WERI-Rb-1 (cell line): ENCODE measurements at regions not wholly inside any gene's neighbourhood (a gene's known extent, or its start where the extent isn't known, plus 50 kb on each side); places are given as distances from the start of the nearest gene placed in this dataset.

Experiments used
- DNase-seq: peaks from one replicate; pipeline ENCODE4 v3.0.0-alpha.2; 2020
- H3K27ac ChIP-seq: fragments of 250-450 bp; sonication (Bioruptor Pico); 2 replicates; pipeline ENCODE4 v1.5.1; 2020; ENCODE audit warnings: mild to moderate bottlenecking, moderate library complexity
- H3K27me3 ChIP-seq: fragments of 250-450 bp; sonication (Bioruptor Pico); 2 replicates; pipeline ENCODE4 v1.5.1; 2021; ENCODE audit warnings: mild to moderate bottlenecking, low read depth, moderate library complexity; ENCODE audit not compliant: insufficient read depth, severe bottlenecking
- H3K36me3 ChIP-seq: fragments of 250-450 bp; sonication (Bioruptor Pico); 2 replicates; pipeline ENCODE4 v1.5.1; 2020; ENCODE audit warnings: mild to moderate bottlenecking, moderate library complexity
- H3K4me3 ChIP-seq: 2 replicates; pipeline ENCODE4 v1.5.1; 2011; ENCODE audit warnings: low read depth, mild to moderate bottlenecking, control low read depth, low read length
- H3K9me3 ChIP-seq: fragments of 250-450 bp; sonication (Bioruptor Pico); 2 replicates; pipeline ENCODE4 v1.5.1; 2021; ENCODE audit warnings: mild to moderate bottlenecking, moderate library complexity; ENCODE audit not compliant: severe bottlenecking
- TF ChIP-seq, protein P1 (sequence below): IDR thresholded peaks from 2 replicates; pipeline ENCODE4 v1.5.1; 2011; ENCODE audit warnings: low read depth, mild to moderate bottlenecking, control low read depth, inconsistent platforms, low read length

DNA sequence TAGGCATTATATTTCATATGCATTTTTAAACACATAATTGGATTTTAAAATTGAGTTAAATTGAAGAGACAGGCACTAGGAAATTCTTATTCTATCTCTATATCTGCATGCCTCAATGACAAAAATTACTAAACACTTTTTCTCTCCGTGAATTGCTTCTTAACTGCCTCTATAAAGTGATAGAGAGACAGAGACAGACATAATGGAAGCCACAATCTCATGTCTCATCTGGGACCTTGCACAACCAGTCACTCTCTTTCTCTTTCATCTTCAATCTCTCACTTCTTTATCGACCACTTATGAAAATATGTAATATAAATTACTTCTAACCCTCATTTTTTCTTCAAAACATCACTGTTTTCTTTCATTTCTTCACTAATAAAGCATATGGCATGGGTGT is 238.9 kb upstream of the ZNF804A start:
- H3K9me3 ChIP-seq = no peaks in the 10 kb centered on the region
- no peaks in the 10 kb centered on the region for H3K27me3 ChIP-seq
- no peaks in the 10 kb centered on the region for H3K36me3 ChIP-seq
- DNase-seq = no peak
- no peak overlapping the region for H3K27ac ChIP-seq
- no peak overlapping the region for H3K4me3 ChIP-seq
- TF ChIP-seq, protein P1, sequence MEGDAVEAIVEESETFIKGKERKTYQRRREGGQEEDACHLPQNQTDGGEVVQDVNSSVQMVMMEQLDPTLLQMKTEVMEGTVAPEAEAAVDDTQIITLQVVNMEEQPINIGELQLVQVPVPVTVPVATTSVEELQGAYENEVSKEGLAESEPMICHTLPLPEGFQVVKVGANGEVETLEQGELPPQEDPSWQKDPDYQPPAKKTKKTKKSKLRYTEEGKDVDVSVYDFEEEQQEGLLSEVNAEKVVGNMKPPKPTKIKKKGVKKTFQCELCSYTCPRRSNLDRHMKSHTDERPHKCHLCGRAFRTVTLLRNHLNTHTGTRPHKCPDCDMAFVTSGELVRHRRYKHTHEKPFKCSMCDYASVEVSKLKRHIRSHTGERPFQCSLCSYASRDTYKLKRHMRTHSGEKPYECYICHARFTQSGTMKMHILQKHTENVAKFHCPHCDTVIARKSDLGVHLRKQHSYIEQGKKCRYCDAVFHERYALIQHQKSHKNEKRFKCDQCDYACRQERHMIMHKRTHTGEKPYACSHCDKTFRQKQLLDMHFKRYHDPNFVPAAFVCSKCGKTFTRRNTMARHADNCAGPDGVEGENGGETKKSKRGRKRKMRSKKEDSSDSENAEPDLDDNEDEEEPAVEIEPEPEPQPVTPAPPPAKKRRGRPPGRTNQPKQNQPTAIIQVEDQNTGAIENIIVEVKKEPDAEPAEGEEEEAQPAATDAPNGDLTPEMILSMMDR = no peak

GRCh38 chr2:184363213-184363612 is 235.1 kb upstream of the ZNF804A start:
- no peaks in the 10 kb centered on the region for H3K36me3 ChIP-seq
- H3K4me3 ChIP-seq = no peak overlapping the region
- H3K27me3 ChIP-seq = no peaks in the 10 kb centered on the region
- TF ChIP-seq, protein P1 = peak; percentile 36; the same call in 1 of the 2 replicates
- no peak overlapping the region for H3K27ac ChIP-seq
- no peaks in the 10 kb centered on the region for H3K9me3 ChIP-seq
- peak; percentile 21 for DNase-seq

DNA sequence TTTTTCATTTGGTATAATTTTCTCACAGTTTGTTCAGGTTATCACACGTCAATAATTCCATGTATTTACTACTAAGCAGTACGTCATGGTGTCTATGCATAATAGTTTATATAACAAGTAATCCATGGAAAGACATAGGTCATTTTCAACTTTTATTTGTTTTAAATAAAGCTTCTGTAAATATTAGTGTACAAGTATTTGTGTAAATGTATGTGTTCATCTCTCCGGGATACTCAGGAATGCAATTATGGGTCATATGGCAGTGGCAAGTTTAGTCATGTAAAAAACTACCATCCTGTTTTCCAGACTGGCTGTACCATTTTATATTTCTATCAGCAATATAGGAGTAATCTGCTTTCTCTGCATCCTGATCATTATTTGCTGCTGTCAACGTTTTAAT is 231.1 kb upstream of the ZNF804A start:
- Histone ChIP-seq H3K4me3 (no peak overlapping the region), H3K27me3 (no peaks in the 10 kb centered on the region), H3K36me3 (no peaks in the 10 kb centered on the region), H3K27ac (no peak overlapping the region), H3K9me3 (no peaks in the 10 kb centered on the region)
- DNase-seq = no peak
- TF ChIP-seq, protein P1 = no peak

DNA sequence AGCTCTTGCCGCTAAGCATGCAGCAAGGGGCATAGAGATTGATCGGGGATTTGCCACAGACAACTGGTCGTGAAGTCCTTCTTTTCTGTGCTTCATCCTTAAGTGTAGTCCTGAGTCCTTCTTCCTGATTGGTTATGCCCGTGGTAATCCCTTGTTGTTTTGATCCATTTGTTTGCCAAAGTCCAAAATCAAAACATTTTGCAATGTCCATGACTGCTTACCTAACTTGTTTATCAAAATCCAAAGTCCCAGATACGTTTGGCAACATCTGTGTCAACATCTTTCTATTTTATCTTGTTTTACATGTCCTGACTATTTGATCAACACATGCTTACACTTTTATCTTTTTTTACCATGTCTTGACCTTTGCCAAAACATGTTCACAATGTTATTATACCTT is 229.0 kb upstream of the ZNF804A start:
- TF ChIP-seq, protein P1 = no peak
- Histone ChIP-seq H3K27ac (no peak overlapping the region), H3K4me3 (no peak overlapping the region), H3K27me3 (no peaks in the 10 kb centered on the region), H3K9me3 (no peaks in the 10 kb centered on the region), H3K36me3 (no peaks in the 10 kb centered on the region)
- no peak for DNase-seq

GRCh38 chr2:184370954-184371353 is 227.4 kb upstream of the ZNF804A start:
- Histone ChIP-seq H3K27ac (no peak overlapping the region), H3K27me3 (no peaks in the 10 kb centered on the region), H3K4me3 (no peak overlapping the region), H3K9me3 (no peaks in the 10 kb centered on the region), H3K36me3 (no peaks in the 10 kb centered on the region)
- no peak for DNase-seq
- TF ChIP-seq, protein P1 = no peak

DNA sequence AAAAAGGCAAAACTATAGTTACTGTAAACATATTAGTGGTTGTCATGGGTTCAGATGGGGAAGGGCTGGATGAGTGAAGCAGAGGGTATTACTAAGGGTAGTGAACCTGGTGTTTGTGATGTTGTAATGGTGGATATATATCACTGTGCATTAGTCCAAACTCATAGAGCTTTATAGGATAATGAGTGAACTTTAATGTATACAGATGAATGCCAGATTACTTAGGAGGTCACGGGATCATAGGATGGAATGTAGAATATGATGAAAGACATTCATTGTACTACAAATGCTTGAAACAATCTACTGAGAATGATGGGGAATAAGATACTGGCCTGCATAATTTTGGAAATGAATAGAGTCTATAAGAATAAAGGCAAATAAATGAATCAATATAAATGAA is 226.7 kb upstream of the ZNF804A start:
- Histone ChIP-seq H3K27me3 (no peaks in the 10 kb centered on the region), H3K4me3 (no peak overlapping the region), H3K36me3 (no peaks in the 10 kb centered on the region), H3K9me3 (no peaks in the 10 kb centered on the region), H3K27ac (no peak overlapping the region)
- TF ChIP-seq, protein P1 = no peak
- DNase-seq = no peak
